Ishikawa (cell line): ENCODE measurements at regions not wholly inside any gene's neighbourhood (a gene's known extent, or its start where the extent isn't known, plus 50 kb on each side); places are given as distances from the start of the nearest gene placed in this dataset.
A peak's percentile ranks its signal among the peaks of the same experiment; 100 is the strongest.

Source experiments
- CEBPB ChIP-seq: IDR thresholded peaks from 2 replicates; pipeline ENCODE4 v1.6.1; 2012
- CREB1 ChIP-seq: IDR thresholded peaks from 2 replicates; pipeline ENCODE4 v1.6.1; 2012; ENCODE audit warnings: low read depth
- EGR1 ChIP-seq: IDR thresholded peaks from 2 replicates; pipeline ENCODE4 v1.6.1; 2012
- EP300 ChIP-seq: IDR thresholded peaks from 2 replicates; pipeline ENCODE4 v1.6.1; 2012; ENCODE audit warnings: borderline replicate concordance
- FOXM1 ChIP-seq: IDR thresholded peaks from 2 replicates; pipeline ENCODE4 v1.6.1; 2012; ENCODE audit warnings: low read depth, borderline replicate concordance
- MAX ChIP-seq: IDR thresholded peaks from 2 replicates; pipeline ENCODE4 v1.6.1; 2012
- NFIC ChIP-seq: IDR thresholded peaks from 2 replicates; pipeline ENCODE4 v1.6.1; 2012
- RAD21 ChIP-seq: IDR thresholded peaks from 2 replicates; pipeline ENCODE4 v1.6.1; 2012; ENCODE audit warnings: low read depth
- REST ChIP-seq: IDR thresholded peaks from 2 replicates; pipeline ENCODE4 v1.6.1; 2012; ENCODE audit warnings: low read depth, mild to moderate bottlenecking
- TAF1 ChIP-seq: IDR thresholded peaks from 2 replicates; pipeline ENCODE4 v1.6.1; 2012; ENCODE audit warnings: low read depth, mild to moderate bottlenecking
- TCF12 ChIP-seq: IDR thresholded peaks from 2 replicates; pipeline ENCODE4 v1.6.1; 2012; ENCODE audit warnings: low read depth
- TEAD4 ChIP-seq: IDR thresholded peaks from 2 replicates; pipeline ENCODE4 v1.6.1; 2012
- USF1 ChIP-seq: IDR thresholded peaks from 2 replicates; pipeline ENCODE4 v1.6.1; 2012
- YY1 ChIP-seq: IDR thresholded peaks from 2 replicates; pipeline ENCODE4 v1.6.1; 2012; ENCODE audit warnings: low read depth
- ZBTB7A ChIP-seq: IDR thresholded peaks from 2 replicates; pipeline ENCODE4 v1.6.1; 2012; ENCODE audit warnings: low read depth

- no peak for TF ChIP-seq YY1
- TF ChIP-seq NFIC: no peak
- no peak for TF ChIP-seq TCF12
- TF ChIP-seq EP300: no peak
- TF ChIP-seq REST: no peak
- no peak for TF ChIP-seq ZBTB7A
- TF ChIP-seq CREB1: no peak
- TF ChIP-seq FOXM1: no peak
- TF ChIP-seq EGR1: no peak
- no peak for TF ChIP-seq TEAD4
- TF ChIP-seq MAX: no peak
- no peak for TF ChIP-seq TAF1
- no peak for TF ChIP-seq RAD21
- no peak for TF ChIP-seq CEBPB
- TF ChIP-seq USF1: no peak
These were observed 55.7 kb upstream of the PHACTR2 start for GRCh38 chr6:143621876-143622605.

GRCh38 chr6:143621159-143621873 lies 56.4 kb upstream of the PHACTR2 start:
- no peak for TF ChIP-seq ZBTB7A
- no peak for TF ChIP-seq CREB1
- TF ChIP-seq CEBPB: no peak
- no peak for TF ChIP-seq NFIC
- TF ChIP-seq TEAD4: no peak
- TF ChIP-seq USF1: no peak
- no peak for TF ChIP-seq EGR1
- no peak for TF ChIP-seq TAF1
- TF ChIP-seq REST: no peak
- no peak for TF ChIP-seq FOXM1
- TF ChIP-seq TCF12: no peak
- no peak for TF ChIP-seq EP300
- no peak for TF ChIP-seq YY1
- TF ChIP-seq MAX: no peak
- TF ChIP-seq RAD21: no peak

- TF ChIP-seq EGR1 (no peak), NFIC (peak; percentile 62)
These were observed 57.3 kb upstream of the PHACTR2 start for GRCh38 chr6:143620447-143620846.

GRCh38 chr6:143619824-143620401 lies 57.9 kb upstream of the PHACTR2 start:
- TF ChIP-seq NFIC (no peak), REST (no peak), EP300 (no peak), TEAD4 (no peak), MAX (no peak), RAD21 (no peak), CEBPB (no peak), FOXM1 (no peak), TAF1 (no peak), YY1 (no peak)
